ENCODE measurements at regions not wholly inside any gene's neighbourhood (a gene's known extent, or its start where the extent isn't known, plus 50 kb on each side); places are given as distances from the start of the nearest gene placed in this dataset.

- peak; percentile 44 for DNase-seq
Observed at GRCh38 chr9:117546894-117547678, 132.2 kb upstream of the ASTN2 start.

GRCh38 chr9:117545846-117546245, 131.0 kb upstream of the ASTN2 start:
- DNase-seq: no peak

- DNase-seq: no peak
Observed at GRCh38 chr9:117543089-117543488, 128.2 kb upstream of the ASTN2 start.

- no peak for DNase-seq
Observed at GRCh38 chr9:117542021-117542420, 127.2 kb upstream of the ASTN2 start.

- DNase-seq: no peak
Observed at GRCh38 chr9:117541181-117541580, 126.3 kb upstream of the ASTN2 start.

GRCh38 chr9:117535973-117536372, 121.1 kb upstream of the ASTN2 start:
- no peak for DNase-seq

- no peak for DNase-seq
Observed at GRCh38 chr9:117535434-117535833, 120.6 kb upstream of the ASTN2 start.

GRCh38 chr9:117528225-117528624, 113.4 kb upstream of the ASTN2 start:
- no peak for DNase-seq

GRCh38 chr9:117526674-117527073, 111.8 kb upstream of the ASTN2 start:
- DNase-seq: no peak

- no peak for DNase-seq
Observed at GRCh38 chr9:117523531-117524153, 108.8 kb upstream of the ASTN2 start.

- DNase-seq: no peak
Observed at GRCh38 chr9:117521293-117521692, 106.4 kb upstream of the ASTN2 start.

- DNase-seq: no peak
Observed at GRCh38 chr9:117516676-117517632, 102.1 kb upstream of the ASTN2 start.

- no peak for DNase-seq
Observed at GRCh38 chr9:117511852-117512481, 97.1 kb upstream of the ASTN2 start.

- DNase-seq: no peak
Observed at GRCh38 chr9:117496307-117496706, 81.5 kb upstream of the ASTN2 start.

GRCh38 chr9:117494401-117495090, 79.7 kb upstream of the ASTN2 start:
- no peak for DNase-seq

GRCh38 chr9:117492476-117492875, 77.6 kb upstream of the ASTN2 start:
- DNase-seq: no peak

GRCh38 chr9:117491491-117491890, 76.6 kb upstream of the ASTN2 start:
- DNase-seq: no peak

GRCh38 chr9:117490199-117490598, 75.3 kb upstream of the ASTN2 start:
- no peak for DNase-seq

GRCh38 chr9:117488659-117489058, 73.8 kb upstream of the ASTN2 start:
- no peak for DNase-seq

- peak; percentile 26 for DNase-seq
Observed at GRCh38 chr9:117487555-117488175, 72.8 kb upstream of the ASTN2 start.

GRCh38 chr9:117486426-117486825, 71.6 kb upstream of the ASTN2 start:
- DNase-seq: no peak

- DNase-seq: no peak
Observed at GRCh38 chr9:117485176-117485575, 70.3 kb upstream of the ASTN2 start.
